GM18520 (cell line): ENCODE measurements at regions not wholly inside any gene's neighbourhood (a gene's known extent, or its start where the extent isn't known, plus 50 kb on each side); places are given as distances from the start of the nearest gene placed in this dataset.

Experiments
- ATAC-seq: cut with Tn5 transposase; IDR thresholded peaks from one replicate; pipeline ENCODE4 v1.9.1; 2021; ENCODE audit not compliant: unreplicated experiment

DNA sequence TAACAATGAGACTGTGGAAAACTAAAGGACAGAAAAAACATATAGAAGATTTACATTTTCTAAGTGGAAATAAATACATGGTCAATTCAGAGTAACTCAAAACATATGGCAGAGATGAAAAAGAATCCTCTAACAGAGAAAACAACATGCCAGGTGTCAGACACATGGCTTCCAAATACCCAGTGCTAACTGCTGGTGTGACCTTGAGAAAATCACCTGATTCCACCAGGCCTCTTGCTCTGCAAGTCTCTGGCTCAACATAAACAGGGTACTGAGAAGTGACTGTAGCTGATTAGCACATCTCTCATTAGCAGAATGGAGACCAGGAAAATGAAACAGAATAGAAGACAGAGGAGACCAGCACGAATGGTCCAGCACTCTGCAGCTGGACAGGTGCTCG, 210.8 kb downstream of the HNMT start:
- no peak for ATAC-seq

DNA sequence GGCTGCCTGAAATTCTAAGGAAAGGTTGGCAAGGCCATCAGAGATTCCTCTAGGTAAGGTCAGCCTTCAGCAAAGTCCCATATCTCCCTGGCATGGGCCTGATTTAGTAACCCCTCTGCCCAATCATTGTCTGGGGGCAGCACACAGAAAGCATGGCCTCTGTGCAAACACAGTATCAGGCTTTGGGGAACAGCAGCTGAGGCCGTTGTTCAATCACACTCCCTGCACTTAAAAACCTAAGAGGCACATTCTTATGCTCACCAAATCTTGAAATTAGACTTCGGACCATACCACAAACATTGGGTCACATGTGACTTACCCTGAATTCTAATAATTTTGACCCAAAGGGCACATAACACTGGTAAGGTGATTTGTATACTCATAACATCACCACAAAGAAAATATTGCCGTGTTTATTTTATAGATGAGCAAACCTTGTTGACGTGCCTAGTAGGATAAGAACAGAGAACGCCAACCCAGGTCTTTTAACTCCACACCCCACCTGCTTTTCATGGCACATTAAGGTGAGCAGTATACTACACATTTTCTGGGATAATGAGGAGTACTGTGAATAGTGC, 212.7 kb downstream of the HNMT start:
- ATAC-seq, result no peak

DNA sequence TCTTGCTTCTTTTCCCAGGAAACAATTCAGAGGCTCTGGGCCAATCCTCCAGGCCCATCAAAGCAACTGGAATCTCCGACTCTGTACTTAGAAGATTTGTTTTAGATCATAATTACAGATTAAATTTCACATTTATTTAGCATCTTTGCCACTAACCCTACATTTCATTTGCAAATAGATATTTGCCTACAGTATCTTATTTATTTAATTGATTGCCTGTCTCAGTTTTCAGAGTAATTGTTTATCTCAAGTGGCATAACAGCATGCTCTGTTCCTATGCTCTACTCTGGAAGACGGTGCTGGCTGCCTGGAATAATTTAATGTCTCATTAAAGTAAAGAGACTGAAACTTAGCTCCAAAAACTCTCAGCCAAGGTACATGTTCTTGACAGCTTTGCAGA, 213.4 kb downstream of the HNMT start:
- no peak for ATAC-seq

DNA sequence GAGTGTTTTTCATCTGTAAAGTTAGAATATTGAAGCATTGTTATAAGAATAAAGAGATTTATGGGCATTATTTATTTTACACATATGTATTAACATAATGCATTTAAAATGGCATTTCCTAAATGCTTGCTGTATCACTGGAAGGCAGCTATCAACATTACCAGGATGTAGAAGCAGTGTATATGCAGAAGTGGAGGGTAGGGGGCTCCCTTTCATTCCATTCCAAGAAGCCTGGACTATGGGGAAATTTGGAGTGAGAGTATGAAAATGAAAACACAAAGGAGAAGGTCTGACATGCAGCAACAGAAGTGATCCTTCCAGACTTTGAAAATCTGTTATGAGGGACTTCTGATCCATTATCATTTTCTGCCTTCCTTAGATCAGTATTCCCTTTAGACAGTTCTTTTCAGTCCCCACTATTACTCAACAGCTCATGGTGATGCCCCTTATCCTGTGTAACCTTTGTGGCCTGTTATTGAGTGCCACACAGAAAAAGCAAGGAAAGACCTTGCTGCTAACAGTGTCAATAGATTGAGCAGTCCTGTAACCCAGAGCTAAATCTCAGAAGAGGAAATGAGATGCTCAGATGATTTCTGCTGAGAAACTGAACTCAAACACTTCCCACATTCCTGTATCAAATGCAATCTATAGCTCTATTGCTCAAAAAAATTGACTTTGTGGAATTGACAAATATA, 216.6 kb downstream of the HNMT start:
- no peak for ATAC-seq

DNA sequence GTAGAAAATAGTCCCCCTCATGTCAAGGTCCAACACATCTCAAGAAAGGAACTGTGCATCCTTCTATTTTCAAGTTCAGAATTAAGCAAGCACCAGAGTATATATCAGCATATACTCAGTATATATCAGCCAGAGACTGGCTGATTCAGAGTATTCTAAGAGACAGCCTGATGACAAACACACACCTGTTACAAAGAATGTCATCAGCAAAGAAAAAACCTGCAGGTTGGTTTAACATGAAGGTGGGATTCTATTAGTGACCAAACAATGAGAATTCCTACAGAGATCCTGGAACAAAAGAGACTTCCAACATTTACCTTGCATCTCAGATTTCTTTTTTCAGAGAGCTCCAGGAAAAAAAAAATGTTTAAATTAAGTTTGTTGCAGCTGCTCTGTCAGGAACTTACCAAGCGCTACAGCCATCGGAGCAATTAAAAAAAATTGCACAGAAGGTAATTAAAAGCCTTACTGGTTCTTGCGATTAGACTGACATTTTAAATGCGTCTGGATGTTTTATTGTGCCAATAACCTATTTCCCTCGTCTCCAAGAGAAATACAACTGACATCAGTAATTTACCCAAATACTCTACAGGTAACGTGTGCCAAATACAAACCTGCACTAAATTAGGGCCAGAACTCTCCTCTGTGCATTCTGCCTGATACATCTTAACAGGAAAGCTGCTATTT, 218.1 kb downstream of the HNMT start:
- ATAC-seq, result no peak

DNA sequence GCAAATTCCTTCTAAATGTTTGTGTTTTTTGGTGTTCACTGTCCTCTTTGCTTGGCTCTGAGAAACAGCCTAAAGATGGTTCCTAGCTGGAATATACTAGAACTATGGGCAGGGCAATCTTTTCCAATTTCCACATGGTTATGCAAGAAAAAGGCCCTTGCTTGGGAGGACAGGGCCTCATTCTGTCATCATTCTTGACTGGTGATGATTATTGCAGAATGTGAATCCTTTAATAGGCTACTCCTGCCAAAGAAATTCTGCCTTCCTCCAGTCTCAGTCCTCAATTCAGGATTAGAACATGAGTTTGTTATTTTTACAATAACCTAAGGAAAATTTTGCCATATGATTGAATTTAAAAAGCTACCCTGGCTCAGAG, 218.7 kb downstream of the HNMT start:
- ATAC-seq, result no peak

DNA sequence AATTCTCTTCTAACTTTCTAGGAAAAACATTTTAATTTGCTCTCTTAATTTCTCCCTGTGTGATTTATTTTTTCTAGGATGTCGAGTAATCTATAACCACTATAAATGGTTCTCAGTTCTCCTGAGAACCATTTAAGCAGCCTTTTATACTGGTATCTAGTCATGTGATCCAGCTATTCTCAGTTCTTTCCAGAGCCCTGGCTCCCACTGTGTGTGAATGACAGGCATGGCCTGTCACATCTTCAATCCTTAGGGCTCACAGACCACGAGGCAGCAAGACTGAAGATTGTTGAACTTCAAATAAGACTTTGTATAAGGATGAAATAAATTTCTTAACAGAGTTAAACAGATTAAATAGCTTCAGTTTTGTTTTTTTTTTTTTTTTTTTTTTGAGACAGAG, 219.4 kb downstream of the HNMT start:
- ATAC-seq, result no peak

DNA sequence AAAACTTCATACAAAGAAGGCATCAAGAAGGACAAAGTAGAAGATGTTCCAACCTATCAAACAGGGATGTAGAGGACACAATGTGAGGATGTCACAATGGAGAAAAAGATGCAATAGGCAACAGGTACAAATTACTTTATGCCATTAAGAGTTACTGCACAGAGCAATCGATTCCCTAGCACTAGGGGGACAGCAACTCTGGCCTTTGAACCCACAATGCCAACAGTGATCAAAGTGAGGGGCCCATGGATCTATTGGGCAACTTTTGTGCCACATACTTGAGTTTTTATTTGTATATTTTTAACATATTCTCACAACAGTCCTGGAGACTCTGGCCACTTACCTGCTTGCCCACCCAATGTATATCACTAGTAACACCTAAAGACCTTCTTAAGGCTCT, 220.2 kb downstream of the HNMT start:
- ATAC-seq, result no peak

DNA sequence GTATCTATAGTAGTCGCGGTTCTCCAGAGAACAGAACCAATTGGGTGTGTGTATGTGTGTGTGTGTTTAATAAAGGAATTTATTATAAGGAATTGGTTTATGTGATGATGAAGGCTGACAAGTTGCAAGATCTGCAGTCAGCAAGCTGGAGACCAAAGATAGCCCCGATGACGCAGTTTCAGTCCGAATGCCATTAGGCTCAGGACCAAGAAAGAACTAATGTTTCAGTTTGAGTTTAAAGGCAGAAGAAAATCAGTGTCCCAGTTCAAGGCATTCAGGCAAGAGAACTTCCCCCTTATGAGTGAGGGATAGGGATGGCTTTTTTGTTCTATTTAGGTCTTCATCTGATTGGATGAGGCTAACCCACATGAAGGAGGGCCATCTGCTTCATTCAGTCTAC, 221.6 kb downstream of the HNMT start:
- ATAC-seq, result no peak

DNA sequence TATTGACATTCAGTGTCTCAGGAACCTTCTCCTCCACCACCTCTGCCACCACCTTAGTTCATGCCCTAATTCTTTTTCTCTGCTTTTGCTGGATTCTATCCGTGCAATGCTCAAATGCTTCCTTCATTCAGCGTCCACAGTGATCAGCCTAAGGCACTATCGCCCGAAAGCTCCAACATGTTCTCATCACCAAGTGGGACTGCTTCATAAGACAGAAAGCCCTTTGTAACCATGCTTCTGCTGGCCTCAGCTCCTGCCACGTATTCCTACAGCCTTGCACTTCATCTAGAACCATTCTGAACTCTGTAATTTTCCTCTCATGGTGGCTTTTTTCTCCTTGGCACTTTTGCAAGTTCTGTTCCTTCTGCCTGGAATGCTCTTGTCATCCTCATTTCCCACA, 222.9 kb downstream of the HNMT start:
- no peak for ATAC-seq

DNA sequence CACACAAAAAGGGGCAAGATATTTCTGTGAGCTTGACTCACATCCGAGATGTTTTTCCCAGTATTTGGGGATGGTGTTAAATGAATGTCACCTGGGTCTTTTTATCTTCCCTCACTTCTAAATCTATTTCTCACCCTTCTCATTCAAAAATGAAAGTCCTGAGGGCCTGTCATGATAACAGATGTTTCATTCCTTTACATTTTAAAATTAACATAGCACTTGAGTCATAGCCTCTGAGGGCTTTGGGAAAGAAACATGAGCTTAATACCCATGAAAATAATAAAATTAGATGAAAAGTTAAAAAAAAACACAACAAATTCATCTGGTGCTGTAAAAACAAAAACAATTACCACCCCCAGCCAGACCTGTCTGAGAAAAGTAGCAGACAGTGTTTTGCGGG, 226.7 kb downstream of the HNMT start:
- ATAC-seq, result no peak

DNA sequence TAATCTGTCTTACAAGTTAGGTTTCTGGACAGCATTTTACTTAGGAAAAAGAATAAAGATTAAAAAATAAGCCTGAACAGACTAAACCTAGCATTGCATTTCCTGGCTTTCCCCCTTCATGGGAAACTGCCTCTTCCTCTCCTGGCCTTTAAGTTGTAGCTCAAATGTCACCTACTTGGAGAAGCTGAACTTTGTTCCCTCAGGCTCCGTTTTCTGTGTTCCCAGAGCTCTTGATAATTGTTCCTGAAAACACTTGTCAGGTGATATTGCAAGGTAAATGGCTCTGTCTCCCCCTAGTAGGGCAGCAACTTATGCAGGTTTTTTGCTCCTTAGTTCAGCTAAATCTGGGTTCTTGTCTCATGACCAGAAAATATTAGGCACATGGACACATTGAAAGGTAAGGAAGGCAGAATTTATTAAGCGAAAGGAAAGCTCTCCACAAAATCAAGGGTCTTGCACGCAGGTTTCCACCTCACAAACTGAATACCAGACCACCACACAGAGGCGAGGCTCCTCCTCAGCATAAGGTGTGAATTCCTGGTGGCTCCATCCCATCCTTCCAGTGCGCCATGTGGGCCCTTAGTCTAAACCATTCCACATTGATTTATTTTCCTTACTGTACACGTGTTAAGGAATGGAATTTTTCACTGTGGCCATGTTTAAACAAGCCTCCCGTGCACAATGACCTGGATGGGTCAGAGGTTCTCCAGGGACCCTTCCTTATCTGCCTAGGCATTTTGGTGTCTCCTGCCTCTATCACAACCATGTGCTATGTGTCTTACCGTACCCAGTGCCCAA, 229.3 kb downstream of the HNMT start:
- no peak for ATAC-seq

DNA sequence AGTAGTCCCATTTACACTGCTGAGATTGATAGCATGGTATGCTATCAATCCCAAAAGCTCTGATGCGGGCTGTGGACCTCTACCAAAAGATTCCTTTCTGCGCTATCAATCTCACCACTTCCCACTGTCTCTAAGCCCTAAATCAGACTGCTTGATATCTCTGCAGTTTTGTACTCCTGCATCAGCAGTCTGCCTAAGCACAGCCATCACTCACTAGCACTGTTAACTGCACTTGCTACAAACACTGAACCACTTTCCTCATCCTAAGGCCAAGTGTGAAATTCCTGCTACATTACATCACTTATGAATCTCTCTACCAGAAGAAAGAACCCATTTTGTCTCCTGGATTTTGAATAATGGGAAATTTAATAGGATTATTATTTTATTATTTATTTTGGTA, 237.0 kb downstream of the HNMT start:
- ATAC-seq, result no peak

DNA sequence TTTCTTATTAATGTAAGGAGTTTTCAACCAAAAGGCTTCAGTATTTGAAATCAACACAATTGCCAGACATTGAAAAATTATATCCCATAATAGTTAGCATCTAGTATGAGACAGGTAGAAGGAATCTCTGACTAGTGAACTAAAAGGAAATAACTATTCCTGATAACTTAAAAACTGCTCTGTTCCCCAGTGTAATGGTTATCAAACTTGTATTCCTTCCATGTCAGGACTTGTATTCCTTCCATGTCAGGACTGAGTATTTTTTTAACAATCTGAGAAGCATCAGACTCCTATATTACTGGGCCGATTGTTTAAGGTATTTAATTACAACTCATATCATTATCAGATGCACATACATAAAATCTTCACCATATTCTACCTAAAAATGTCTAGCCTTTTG, 238.5 kb downstream of the HNMT start:
- ATAC-seq, result no peak

DNA sequence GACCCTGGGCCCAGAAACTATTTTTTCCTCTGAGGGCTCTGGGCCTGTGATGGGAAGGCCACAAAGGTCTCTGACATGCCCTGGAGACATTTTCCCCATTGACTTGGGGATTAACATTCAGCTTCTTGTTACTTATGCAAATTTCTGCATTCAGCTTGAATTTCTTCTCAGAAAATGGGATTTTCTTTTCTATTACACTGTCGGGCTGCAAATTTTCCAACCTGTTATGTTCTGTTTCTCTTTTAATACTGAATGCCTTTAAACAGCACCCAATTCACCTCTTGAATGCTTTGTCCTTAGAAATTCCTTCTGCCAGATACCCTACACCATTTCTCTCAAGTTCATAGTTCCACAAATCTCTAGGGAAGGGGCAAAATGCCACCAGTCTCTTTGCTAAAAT, 241.0 kb downstream of the HNMT start:
- no peak for ATAC-seq

DNA sequence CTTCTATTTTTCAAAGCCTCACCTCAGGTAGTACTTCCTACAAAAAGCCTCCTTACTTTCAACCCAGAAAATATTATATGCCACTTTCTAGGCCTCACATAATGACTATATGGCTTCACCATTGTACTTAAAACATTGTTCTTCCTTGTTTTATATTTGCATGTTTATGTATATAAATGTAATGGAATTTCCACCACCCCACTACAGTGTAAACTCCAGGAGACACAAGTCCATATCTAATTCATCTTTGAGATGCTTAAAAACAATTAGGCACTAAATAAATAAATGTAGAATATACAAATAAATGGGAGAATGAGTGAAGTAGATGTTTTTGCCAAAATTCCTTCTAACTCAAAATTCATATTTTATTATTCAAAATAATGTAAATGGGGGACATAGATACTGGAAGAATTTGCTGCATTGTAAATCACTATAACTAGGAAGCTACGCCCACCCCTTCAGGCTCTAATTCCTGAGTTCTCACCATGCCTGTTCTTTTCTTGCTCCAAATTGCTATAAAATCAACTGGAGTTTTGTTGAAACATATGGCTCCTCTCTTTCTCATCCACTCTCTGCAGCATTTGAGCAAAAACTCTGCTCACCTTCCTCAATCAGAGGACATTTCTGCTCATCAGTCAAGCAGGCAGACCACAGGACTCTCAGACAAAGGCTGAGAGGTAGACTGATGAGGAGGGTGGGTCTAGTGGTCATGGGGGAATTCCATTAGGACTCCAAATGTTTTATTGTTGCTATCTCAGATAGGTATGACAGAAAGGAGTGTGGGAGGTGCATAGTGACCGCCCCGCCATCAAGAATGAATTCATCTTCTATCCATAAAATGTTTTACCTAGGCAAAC, 243.0 kb downstream of the HNMT start:
- ATAC-seq, result no peak

DNA sequence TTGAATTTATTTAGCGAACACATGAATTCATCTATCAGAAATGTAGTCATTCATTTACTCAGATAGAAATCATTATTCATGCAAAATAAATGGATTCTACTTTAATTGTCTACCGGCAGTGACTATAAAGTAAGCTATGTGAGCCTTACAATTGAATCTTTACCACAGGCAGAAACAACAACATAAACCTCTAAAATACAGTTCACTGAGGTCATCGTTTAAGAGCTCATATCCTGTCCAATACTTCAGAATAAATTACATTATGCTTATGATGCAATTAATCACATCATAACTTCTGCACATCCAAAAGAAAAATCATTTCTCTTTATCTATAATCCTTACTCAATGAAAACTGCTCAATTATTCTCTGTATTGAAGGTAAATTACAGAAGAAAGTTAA, 244.7 kb downstream of the HNMT start:
- ATAC-seq, result no peak

DNA sequence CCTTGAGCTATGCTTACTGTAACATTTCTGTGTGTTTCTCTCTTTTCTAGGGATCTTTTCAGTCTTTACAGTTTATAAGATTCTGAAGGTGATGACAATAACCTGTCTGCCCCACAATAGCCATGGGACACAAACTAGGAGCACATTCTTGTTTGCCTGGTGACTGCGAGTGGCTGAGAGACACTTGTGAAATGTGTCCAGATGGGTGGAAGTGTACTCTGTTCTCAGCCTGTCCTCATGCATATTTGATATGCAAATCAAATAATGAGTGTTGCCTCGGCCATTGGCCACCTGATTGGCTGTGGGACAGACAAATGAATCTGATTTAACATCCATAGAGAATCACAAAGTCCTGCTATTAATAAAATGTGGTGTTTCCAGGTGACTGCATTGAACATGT, 246.2 kb downstream of the HNMT start:
- no peak for ATAC-seq

DNA sequence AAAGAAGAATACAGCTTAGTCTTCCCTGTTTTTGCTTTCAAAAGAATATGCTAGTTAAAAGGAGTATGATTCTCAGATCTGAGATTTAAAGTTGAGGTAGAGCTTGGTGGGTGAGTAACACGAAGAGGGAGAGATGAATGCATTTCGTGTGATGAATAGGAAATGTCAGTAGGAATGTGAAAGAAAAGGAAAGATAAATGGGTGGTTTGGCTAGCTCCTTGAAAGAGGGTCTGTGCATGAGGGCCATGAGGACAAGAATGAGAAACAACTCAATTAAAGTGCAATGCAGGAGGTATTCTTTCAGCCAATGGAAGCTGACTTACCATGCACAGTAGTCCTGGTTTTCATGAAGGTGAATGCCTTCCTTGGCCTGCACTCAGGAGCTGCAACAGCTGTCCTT, 248.2 kb downstream of the HNMT start:
- no peak for ATAC-seq

DNA sequence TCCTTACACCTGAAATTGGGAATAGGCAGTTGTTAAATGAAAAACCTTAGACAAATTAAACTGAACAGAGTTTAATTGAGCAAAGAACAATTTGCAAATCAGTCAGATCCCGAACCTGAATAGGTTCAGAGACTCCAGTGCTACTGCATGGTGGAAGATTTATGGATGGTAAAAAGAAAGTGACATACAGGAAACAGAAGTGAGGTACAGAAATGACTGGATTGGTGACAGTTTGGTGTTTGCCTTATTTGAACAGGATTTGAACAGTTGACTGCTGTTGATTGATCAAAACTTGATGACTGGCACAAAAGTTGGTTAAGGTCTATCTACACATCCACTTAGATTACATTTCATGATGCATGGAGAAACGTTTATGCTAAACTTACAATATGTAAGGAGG, 248.8 kb downstream of the HNMT start:
- no peak for ATAC-seq

DNA sequence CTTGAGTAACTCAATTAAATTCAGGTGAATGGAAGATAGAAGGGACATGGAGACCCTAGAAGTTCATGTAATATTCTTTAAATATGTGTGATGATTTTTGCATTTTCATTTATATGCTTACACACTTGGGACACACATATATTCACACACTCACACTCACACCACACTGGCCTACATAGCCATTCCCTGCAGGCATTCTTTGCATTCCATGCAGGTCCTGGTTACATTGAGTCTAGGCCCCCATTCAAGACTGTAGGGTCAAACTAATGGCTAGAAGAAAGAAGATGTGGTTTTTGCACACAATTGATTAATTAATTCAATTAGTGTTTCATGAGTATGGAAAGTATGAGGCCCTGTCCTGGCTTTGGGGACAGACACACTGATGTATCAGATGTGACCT, 249.4 kb downstream of the HNMT start:
- ATAC-seq, result no peak
